HG03520 (cell line): ENCODE measurements at regions not wholly inside any gene's neighbourhood (a gene's known extent, or its start where the extent isn't known, plus 50 kb on each side); places are given as distances from the start of the nearest gene placed in this dataset.

Experiments
- ATAC-seq: cut with Tn5 transposase; IDR thresholded peaks from one replicate; pipeline ENCODE4 v1.9.1; 2021; ENCODE audit warnings: mild to moderate bottlenecking, moderate library complexity; ENCODE audit not compliant: unreplicated experiment

DNA sequence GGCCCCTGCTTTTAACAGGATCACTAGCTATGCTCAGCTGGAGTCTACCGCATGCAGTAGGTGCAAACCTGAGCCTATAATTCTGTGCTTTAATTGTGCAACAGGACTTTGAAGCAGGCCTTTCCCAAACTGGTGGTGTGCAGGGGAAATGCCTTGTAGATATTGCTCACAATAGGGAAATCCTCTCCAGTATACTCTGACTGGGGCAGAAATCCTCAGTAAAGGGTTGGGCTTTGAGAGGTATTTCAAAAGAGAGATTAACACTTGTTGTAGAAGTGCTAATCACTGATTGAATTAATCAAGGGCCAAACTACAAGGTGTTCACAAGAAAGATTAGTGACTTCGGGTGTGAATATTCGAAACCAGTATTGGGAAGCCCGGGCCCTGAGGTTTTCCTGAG, 58.5 kb upstream of the EXOC6 start:
- ATAC-seq, result no peak

DNA sequence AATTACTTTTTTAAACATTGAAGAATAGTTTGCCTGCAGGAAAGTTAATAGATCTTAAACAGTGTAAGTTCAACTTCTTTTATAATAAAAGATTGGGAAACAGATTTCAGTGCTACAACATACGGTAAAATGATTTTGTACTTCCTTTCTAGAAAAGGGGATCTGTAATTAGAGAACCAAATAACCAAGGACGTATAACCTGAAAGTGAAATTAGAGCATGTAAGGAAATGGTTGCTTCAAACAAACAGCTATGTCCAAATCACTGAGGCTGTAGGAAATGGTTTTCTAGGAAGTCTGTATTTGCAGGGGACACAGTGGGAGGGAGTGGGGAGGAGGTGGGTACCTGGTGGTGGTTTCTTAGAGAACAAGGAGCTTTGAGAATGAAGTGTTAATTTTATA, 57.9 kb upstream of the EXOC6 start:
- no peak for ATAC-seq

DNA sequence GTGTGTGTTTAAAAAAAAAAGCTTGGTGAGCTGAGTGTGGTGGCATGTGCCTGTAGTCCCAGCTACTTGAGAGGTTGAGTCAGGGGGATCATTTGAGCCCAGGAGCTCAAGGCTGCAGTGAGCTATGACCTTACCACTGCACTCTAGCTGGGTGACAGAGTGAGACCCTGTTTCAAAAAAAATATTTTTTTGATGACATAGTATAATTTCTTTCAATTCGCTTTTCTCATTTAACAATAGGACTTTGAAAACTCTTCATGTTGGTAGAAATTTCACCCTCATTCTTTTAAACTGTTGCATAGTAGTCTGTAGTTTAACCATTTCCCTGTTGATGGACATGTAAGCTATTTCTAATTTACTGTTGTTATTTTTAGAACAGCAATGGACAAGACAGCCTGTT, 55.7 kb upstream of the EXOC6 start:
- ATAC-seq, result no peak
